H1 (cell line): ENCODE measurements at regions not wholly inside any gene's neighbourhood (a gene's known extent, or its start where the extent isn't known, plus 50 kb on each side); places are given as distances from the start of the nearest gene placed in this dataset.

Source experiments
- CTCF ChIA-PET: fragments of 300-600 bp; sonication (Branson Sonifier 250); formaldehyde crosslinking; loops from one replicate; lab custom pipeline; 2021; ENCODE audit not compliant: partially characterized antibody; lab: Charles Lee
- POLR2A ChIA-PET: fragments of 300-600 bp; sonication (Branson Sonifier 250); formaldehyde crosslinking; loops from one replicate; lab custom pipeline; 2021; ENCODE audit warnings: inconsistent platforms; ENCODE audit not compliant: partially characterized antibody; lab: Charles Lee
- DNase-seq, 2 experiments: peaks; one replicate each; pipeline versions ENCODE4 v3.0.0 to v3.0.0-alpha.2; 2010 to 2022; ENCODE audit warnings: low spot score in 2 of 2, low read depth in 1 of 2, mixed read lengths in 1 of 2
- FAIRE-seq: peaks from 2 replicates; lab custom pipeline; 2011; peaks lifted over from hg19 to GRCh38; lab: Jason Lieb, UNC
- H2AFZ ChIP-seq: 2 replicates; pipeline ENCODE4 v1.8.1; 2012; ENCODE audit warnings: low read length, inconsistent platforms
- H2AK5ac ChIP-seq: 2 replicates; pipeline ENCODE4 v1.6.1; 2013; ENCODE audit warnings: low read depth, low read length
- H2BK120ac ChIP-seq: replicated peaks from 2 replicates; pipeline ENCODE3; 2013; ENCODE audit warnings: low read depth, low read length, inconsistent platforms
- H2BK12ac ChIP-seq: 2 replicates; pipeline ENCODE4 v1.6.1; 2013; ENCODE audit warnings: low read depth, low read length
- H2BK15ac ChIP-seq: 2 replicates; pipeline ENCODE4 v1.6.1; 2013; ENCODE audit warnings: low read length
- H2BK20ac ChIP-seq: 2 replicates; pipeline ENCODE4 v1.6.1; 2013; ENCODE audit warnings: low read length
- H2BK5ac ChIP-seq: 2 replicates; pipeline ENCODE4 v1.6.1; 2013; ENCODE audit warnings: low read depth, low read length
- H3K14ac ChIP-seq: 2 replicates; pipeline ENCODE4 v1.6.1; 2013; ENCODE audit warnings: inconsistent platforms; ENCODE audit not compliant: insufficient read length
- H3K18ac ChIP-seq: 2 replicates; pipeline ENCODE4 v1.6.1; 2013; ENCODE audit warnings: low read length; ENCODE audit errors: extremely low read depth
- H3K23ac ChIP-seq: 2 replicates; pipeline ENCODE4 v1.6.1; 2013; ENCODE audit warnings: inconsistent platforms; ENCODE audit not compliant: insufficient read length
- H3K23me2 ChIP-seq: 2 replicates; pipeline ENCODE4 v1.6.1; 2013; ENCODE audit warnings: low read depth, low read length
- H3K27ac ChIP-seq: 2 replicates; pipeline ENCODE4 v1.6.1; 2011; ENCODE audit warnings: low read depth, low read length, inconsistent platforms
- H3K27me3 ChIP-seq, 4 experiments: replicated peaks in 1 of 4; 1 replicate in 1 of 4; 2 replicates in 3 of 4; pipeline versions ENCODE4 v1.6.1 to v1.8.1; 2011 to 2013; ENCODE audit warnings: low read length in 3 of 4, mild to moderate bottlenecking in 3 of 4, inconsistent platforms in 2 of 4, mixed read lengths in 2 of 4, moderate library complexity in 1 of 4; ENCODE audit not compliant: control insufficient read depth in 3 of 4, insufficient read depth in 3 of 4; ENCODE audit errors: extremely low read depth in 1 of 4
- H3K36me3 ChIP-seq, 4 experiments: 2 replicates each; pipeline versions ENCODE4 v1.6.1 to v1.8.1; 2011 to 2013; ENCODE audit warnings: mild to moderate bottlenecking in 4 of 4, low read length in 3 of 4, moderate library complexity in 2 of 4, control low read depth in 1 of 4, inconsistent platforms in 1 of 4; ENCODE audit not compliant: insufficient read depth in 4 of 4, control insufficient read depth in 2 of 4
- H3K4ac ChIP-seq: replicated peaks from 2 replicates; pipeline ENCODE3; 2013; ENCODE audit warnings: low read length, low read depth, mixed read lengths, inconsistent platforms; ENCODE audit not compliant: insufficient read length
- H3K4me1 ChIP-seq, 4 experiments: replicated peaks in 1 of 4; 1 replicate in 1 of 4; 2 replicates in 3 of 4; pipeline versions ENCODE4 v1.6.1 to v1.8.1; 2011 to 2013; ENCODE audit warnings: low read length in 3 of 4, inconsistent platforms in 2 of 4, mixed read lengths in 1 of 4; ENCODE audit not compliant: insufficient read depth in 4 of 4, control insufficient read depth in 3 of 4
- H3K4me2 ChIP-seq, 2 experiments: 2 replicates each; pipeline versions ENCODE4 v1.6.1 to v1.8.1; 2011 to 2013; ENCODE audit warnings: low read depth in 2 of 2, low read length in 2 of 2, control low read depth in 1 of 2, inconsistent platforms in 1 of 2, mild to moderate bottlenecking in 1 of 2; ENCODE audit not compliant: insufficient read depth in 1 of 2
- H3K4me3 ChIP-seq, 4 experiments: fragments of 200-600, 300-600 bp in 1 of 4; sonication (generic), shearing (Covaris generic), sonication (Bioruptor Twin) in 1 of 4; 2 replicates each; pipeline versions ENCODE4 v1.5.1 to v1.8.1; 2011 to 2016; ENCODE audit warnings: low read length in 4 of 4, low read depth in 3 of 4, control low read depth in 2 of 4, inconsistent platforms in 2 of 4, mild to moderate bottlenecking in 2 of 4, mixed read lengths in 1 of 4, moderate library complexity in 1 of 4; ENCODE audit not compliant: insufficient read depth in 2 of 4; ENCODE audit errors: extremely low read depth in 1 of 4
- H3K56ac ChIP-seq: replicated peaks from 2 replicates; pipeline ENCODE3; 2013; ENCODE audit warnings: low read depth, mild to moderate bottlenecking, mixed read lengths, low read length, inconsistent platforms; ENCODE audit not compliant: insufficient read length
- H3K79me1 ChIP-seq: 2 replicates; pipeline ENCODE4 v1.6.1; 2013; ENCODE audit warnings: low read depth, low read length, control low read depth
- H3K79me2 ChIP-seq, 2 experiments: 2 replicates each; pipeline versions ENCODE4 v1.6.1 to v1.8.1; 2012 to 2013; ENCODE audit warnings: low read length in 2 of 2, mild to moderate bottlenecking in 2 of 2, inconsistent platforms in 1 of 2; ENCODE audit not compliant: insufficient read depth in 2 of 2, control insufficient read depth in 1 of 2
- H3K9ac ChIP-seq, 4 experiments: replicated peaks in 1 of 4; 1 replicate in 1 of 4; 2 replicates in 3 of 4; pipeline versions ENCODE4 v1.6.1 to v1.8.1; 2011 to 2013; ENCODE audit warnings: low read depth in 3 of 4, low read length in 3 of 4, control low read depth in 2 of 4, mild to moderate bottlenecking in 2 of 4, moderate library complexity in 2 of 4, inconsistent platforms in 1 of 4; ENCODE audit errors: extremely low read depth in 1 of 4
- H3K9me3 ChIP-seq, 2 experiments: 2 replicates each; pipeline versions ENCODE4 v1.6.1 to v1.8.1; 2012 to 2013; ENCODE audit warnings: mild to moderate bottlenecking in 2 of 2, moderate library complexity in 2 of 2, control low read depth in 1 of 2, inconsistent platforms in 1 of 2, low read depth in 1 of 2, low read length in 1 of 2, mixed read lengths in 1 of 2; ENCODE audit not compliant: insufficient read depth in 2 of 2
- H4K20me1 ChIP-seq, 2 experiments: replicated peaks in 1 of 2; 2 replicates each; pipeline versions ENCODE3 to v1.8.1; 2011 to 2013; ENCODE audit warnings: inconsistent platforms in 2 of 2, low read length in 2 of 2, mild to moderate bottlenecking in 1 of 2; ENCODE audit not compliant: insufficient read depth in 2 of 2, control insufficient read depth in 1 of 2
- H4K5ac ChIP-seq: 2 replicates; pipeline ENCODE4 v1.6.1; 2013; ENCODE audit warnings: low read length, low read depth, mixed read lengths, inconsistent platforms; ENCODE audit not compliant: insufficient read length
- H4K8ac ChIP-seq: 2 replicates; pipeline ENCODE4 v1.8.0; 2013; ENCODE audit warnings: mild to moderate bottlenecking, moderate library complexity, low read length, inconsistent platforms; ENCODE audit not compliant: insufficient read depth; ENCODE audit errors: extremely low read depth
- H4K91ac ChIP-seq: replicated peaks from 2 replicates; pipeline ENCODE3; 2013; ENCODE audit warnings: low read length, mixed read lengths, inconsistent platforms; ENCODE audit not compliant: insufficient read length
- CBX5 ChIP-seq: fragments of 300-800, 300-1000 bp; sonication (generic); IDR thresholded peaks from 2 replicates; pipeline ENCODE4 v1.7.1; 2016; ENCODE audit warnings: antibody characterized with exemption, low read length, low read depth
- CHD1 ChIP-seq: IDR thresholded peaks from 2 replicates; pipeline ENCODE4 v1.6.1; 2012; ENCODE audit warnings: low read depth, low read length, improper control_type of control experiment
- CREB1 ChIP-seq: IDR thresholded peaks from 2 replicates; pipeline ENCODE4 v1.6.1; 2012; ENCODE audit warnings: inconsistent platforms
- EGR1 ChIP-seq: IDR thresholded peaks from 2 replicates; pipeline ENCODE4 v1.6.1; 2011; ENCODE audit warnings: low read depth, low read length, borderline replicate concordance
- GABPA ChIP-seq: IDR thresholded peaks from 2 replicates; pipeline ENCODE4 v1.6.1; 2011; ENCODE audit warnings: mild to moderate bottlenecking, low read length, moderate library complexity, borderline replicate concordance; ENCODE audit not compliant: insufficient read depth
- GTF2F1 ChIP-seq: IDR thresholded peaks from 2 replicates; pipeline ENCODE4 v1.6.1; 2012; ENCODE audit warnings: low read depth, low read length, improper control_type of control experiment, borderline replicate concordance
- HDAC6 ChIP-seq: IDR thresholded peaks from one replicate; pipeline ENCODE4 v1.7.1; 2012; ENCODE audit warnings: low read depth, mild to moderate bottlenecking, inconsistent platforms, low read length, moderate library complexity
- KDM5A ChIP-seq: fragments of 200-600 bp; IDR thresholded peaks from 2 replicates; pipeline ENCODE4 v1.7.1; 2012; ENCODE audit warnings: mild to moderate bottlenecking, low read length, inconsistent platforms, mixed read lengths
- MAX ChIP-seq: IDR thresholded peaks from 2 replicates; pipeline ENCODE4 v1.6.1; 2012; ENCODE audit warnings: inconsistent platforms
- PHF8 ChIP-seq: fragments of 200-600 bp; sonication (generic); conservative IDR thresholded peaks from 2 replicates; pipeline ENCODE4 v1.7.1; 2012; ENCODE audit warnings: low read depth, mild to moderate bottlenecking, inconsistent platforms, low read length, moderate library complexity
- POU5F1 ChIP-seq: IDR thresholded peaks from 2 replicates; pipeline ENCODE4 v1.6.1; 2011; ENCODE audit warnings: low read depth, mild to moderate bottlenecking, low read length, moderate library complexity
- RAD21 ChIP-seq, 2 experiments: IDR thresholded peaks in 1 of 2; conservative IDR thresholded peaks in 1 of 2; 2 replicates each; pipeline ENCODE4 v1.6.1; 2011; ENCODE audit warnings: low read depth in 2 of 2, low read length in 2 of 2, improper control_type of control experiment in 1 of 2, inconsistent platforms in 1 of 2, mild to moderate bottlenecking in 1 of 2, moderate library complexity in 1 of 2
- SIX5 ChIP-seq: IDR thresholded peaks from 2 replicates; pipeline ENCODE4 v1.6.1; 2011; ENCODE audit warnings: mild to moderate bottlenecking, low read depth, low read length
- SP1 ChIP-seq: IDR thresholded peaks from 2 replicates; pipeline ENCODE4 v1.6.1; 2011; ENCODE audit warnings: low read depth, low read length
- SP4 ChIP-seq: IDR thresholded peaks from 2 replicates; pipeline ENCODE4 v1.6.1; 2012; ENCODE audit warnings: low read length, inconsistent platforms
- SRF ChIP-seq: IDR thresholded peaks from 2 replicates; pipeline ENCODE4 v1.6.1; 2011; ENCODE audit warnings: mild to moderate bottlenecking, low read depth, low read length, moderate library complexity
- WGBS, 2 experiments: shearing (Covaris generic) in 1 of 2; methylation state at CpG; one replicate each; pipeline versions ENCODE4 v1.1.6 to v1.1.7; 2013 to 2015; ENCODE audit warnings: low lambda C conversion rate in 2 of 2, mixed read lengths in 2 of 2, inconsistent platforms in 1 of 2, low coverage in 1 of 2, missing lambda C conversion rate in 1 of 2; ENCODE audit not compliant: insufficient replicate concordance in 2 of 2, insufficient coverage in 1 of 2, insufficient read length in 1 of 2; ENCODE audit errors: extremely low coverage in 1 of 2, missing lambda C conversion rate in 1 of 2; 5-methylcytosine and 5-hydroxymethylcytosine counted together

- H3K79me1 ChIP-seq, result no peaks in the 10 kb centered on the region
- no peaks in the 10 kb centered on the region for H3K9me3 ChIP-seq
- no peak overlapping the region for H4K91ac ChIP-seq
- no peak overlapping the region for H3K9ac ChIP-seq
- H2AFZ ChIP-seq, result no peak overlapping the region
- no peak overlapping the region for H2AK5ac ChIP-seq
- no peak overlapping the region for H3K56ac ChIP-seq
- no peaks in the 10 kb centered on the region for H4K20me1 ChIP-seq
- H2BK5ac ChIP-seq, result no peak overlapping the region
- no peak overlapping the region for H3K4ac ChIP-seq
- no peak overlapping the region for H2BK20ac ChIP-seq
- H4K5ac ChIP-seq, result no peak overlapping the region
- no peak overlapping the region for H3K14ac ChIP-seq
- H4K8ac ChIP-seq, result no peak overlapping the region
- H3K27me3 ChIP-seq, result no peaks in the 10 kb centered on the region
- FAIRE-seq, result no peak
- H3K4me1 ChIP-seq, result peaks cover 2 to 11% (median 6%) of the 10 kb centered on the region in 4 experiments
- H3K23me2 ChIP-seq, result no peaks in the 10 kb centered on the region
- H3K4me3 ChIP-seq, result no peak overlapping the region
- no peak overlapping the region for H3K27ac ChIP-seq
- H3K4me2 ChIP-seq, result no peak overlapping the region
- H3K79me2 ChIP-seq, result no peaks in the 10 kb centered on the region
- H3K36me3 ChIP-seq, result no peaks in the 10 kb centered on the region
- no peak overlapping the region for H2BK15ac ChIP-seq
- H3K18ac ChIP-seq, result no peak overlapping the region
- H2BK120ac ChIP-seq, result no peak overlapping the region
- DNase-seq, result no peak
- 79% methylated on average over 2 of the region's 2 CpGs; no CpG with 5 or more reads in 1 of the 2 experiments for WGBS, 2 experiments
- CTCF ChIA-PET, result interaction anchor here (0.6 kb wide), 1 partner anchor 47 kb away, joined by 3 read pairs; no protein-coding TSS in a partner anchor
- H3K23ac ChIP-seq, result no peak overlapping the region
- POLR2A ChIA-PET, result no interaction called here
- no peak overlapping the region for H2BK12ac ChIP-seq
- TF ChIP-seq EGR1 (no peak), SP1 (no peak), CREB1 (no peak), SIX5 (no peak), GABPA (no peak), MAX (no peak), KDM5A (no peak), POU5F1 (no peak), SRF (no peak), SP4 (no peak), CHD1 (no peak), RAD21 (IDR thresholded peaks at IDR 0.05 in 1 of 2, conservative IDR thresholded peaks at IDR 0.05 in 1 of 2; ENCODE audit: low read depth in 2 of 2, low read length in 2 of 2) (no peak), CBX5 (no peak), GTF2F1 (no peak), HDAC6 (no peak), PHF8 (no peak)
These were observed 373.6 kb downstream of the FBXW7 start for GRCh38 chr4:152162331-152162697.
